HepG2 (cell line): ENCODE measurements at regions not wholly inside any gene's neighbourhood (a gene's known extent, or its start where the extent isn't known, plus 50 kb on each side); places are given as distances from the start of the nearest gene placed in this dataset.

Experiments
- DZIP1 ChIP-seq: sonication (generic); formaldehyde crosslinking; IDR thresholded peaks from 2 replicates; pipeline ENCODE4 v1.5.0; 2020; ENCODE audit warnings: mild to moderate bottlenecking, missing genetic modification reagents
- FIP1L1 ChIP-seq: fragments of 200-400 bp; formaldehyde crosslinking; IDR thresholded peaks from 2 replicates; pipeline ENCODE4 v1.6.1; 2018; ENCODE audit warnings: low read depth, mild to moderate bottlenecking, low read length, moderate library complexity, borderline replicate concordance; ENCODE audit not compliant: insufficient read depth
- FOXO1 ChIP-seq: sonication (generic); formaldehyde crosslinking; IDR thresholded peaks from 2 replicates; pipeline ENCODE4 v1.4.0; 2020; ENCODE audit warnings: missing genetic modification reagents
- GATA4 ChIP-seq: sonication (generic); IDR thresholded peaks from 2 replicates; pipeline ENCODE4 v1.6.1; 2016; ENCODE audit warnings: antibody characterized with exemption, low read depth, borderline replicate concordance
- GATAD2A ChIP-seq: IDR thresholded peaks from 2 replicates; pipeline ENCODE4 v1.6.1; 2016
- HNF4A ChIP-seq: sonication (generic); formaldehyde crosslinking; IDR thresholded peaks from 2 replicates; pipeline ENCODE4 v1.4.0; 2020; ENCODE audit warnings: missing genetic modification reagents
- IKZF5 ChIP-seq: IDR thresholded peaks from 2 replicates; pipeline ENCODE4 v1.6.1; 2018; ENCODE audit warnings: missing genetic modification reagents, mild to moderate bottlenecking, missing compliant biosample characterization
- KMT2B ChIP-seq: IDR thresholded peaks from 2 replicates; pipeline ENCODE4 v1.6.1; 2016; ENCODE audit warnings: missing genetic modification reagents, missing compliant biosample characterization
- MAFG ChIP-seq: sonication (generic); formaldehyde crosslinking; IDR thresholded peaks from 2 replicates; pipeline ENCODE4 v1.5.1; 2020; ENCODE audit warnings: mild to moderate bottlenecking, missing genetic modification reagents
- MIER3 ChIP-seq: IDR thresholded peaks from 2 replicates; pipeline ENCODE4 v1.6.1; 2016; ENCODE audit warnings: missing compliant biosample characterization, borderline replicate concordance
- NFIB ChIP-seq: sonication (generic); formaldehyde crosslinking; IDR thresholded peaks from 2 replicates; pipeline ENCODE4 v1.9.0; 2021; ENCODE audit warnings: missing genetic modification reagents, mild to moderate bottlenecking, borderline replicate concordance
- SMC3 ChIP-seq: IDR thresholded peaks from 2 replicates; pipeline ENCODE4 v1.6.1; 2011; ENCODE audit warnings: low read length, improper control_type of control experiment
- ZIK1 ChIP-seq: sonication (generic); formaldehyde crosslinking; IDR thresholded peaks from 2 replicates; pipeline ENCODE4 v1.5.0; 2020; ENCODE audit warnings: mild to moderate bottlenecking, low read depth, missing genetic modification reagents, borderline replicate concordance
- ZMYM3 ChIP-seq: sonication (generic); formaldehyde crosslinking; IDR thresholded peaks from 2 replicates; pipeline ENCODE4 v1.5.1; 2020; ENCODE audit warnings: mild to moderate bottlenecking, missing genetic modification reagents
- ZNF121 ChIP-seq: sonication (generic); formaldehyde crosslinking; IDR thresholded peaks from 2 replicates; pipeline ENCODE4 v1.5.0; 2020; ENCODE audit warnings: mild to moderate bottlenecking, missing genetic modification reagents
- ZNF652 ChIP-seq: IDR thresholded peaks from 2 replicates; pipeline ENCODE4 v1.6.1; 2016; ENCODE audit warnings: low read depth, borderline replicate concordance
- ZNF883 ChIP-seq: sonication (generic); formaldehyde crosslinking; IDR thresholded peaks from 2 replicates; pipeline ENCODE4 v1.5.1; 2020; ENCODE audit warnings: mild to moderate bottlenecking, missing genetic modification reagents; ENCODE audit errors: not compliant biosample characterization
- TF ChIP-seq, protein P1 (sequence below): sonication (generic); formaldehyde crosslinking; IDR thresholded peaks from 2 replicates; pipeline ENCODE4 v1.5.0; 2020; ENCODE audit warnings: missing genetic modification reagents, mild to moderate bottlenecking, borderline replicate concordance
- TF ChIP-seq, protein P2 (sequence below): sonication (generic); formaldehyde crosslinking; IDR thresholded peaks from 2 replicates; pipeline ENCODE4 v1.5.0; 2020; ENCODE audit warnings: mild to moderate bottlenecking, missing genetic modification reagents
- TF ChIP-seq, protein P3 (sequence below): IDR thresholded peaks from 2 replicates; pipeline ENCODE4 v1.6.1; 2016; ENCODE audit warnings: missing compliant biosample characterization, missing genetic modification reagents, borderline replicate concordance
- TF ChIP-seq, protein P4 (sequence below): sonication (generic); formaldehyde crosslinking; IDR thresholded peaks from 2 replicates; pipeline ENCODE4 v1.4.0; 2020; ENCODE audit warnings: missing genetic modification reagents

GRCh38 chr6:28683945-28684538, 158.4 kb downstream of the GPX5 start (continued):
- TF ChIP-seq ZNF652 (no peak), GATA4 (no peak), SMC3 (peak; percentile 75), GATAD2A (CRISPR knock-in tag) (0 out of 2 replicates have a peak, but pooled peaks have one; percentile 42), MAFG (CRISPR knock-in tag) (no peak), MIER3 (CRISPR knock-in tag) (peak; percentile 19; the same call in 1 of the 2 replicates), DZIP1 (CRISPR knock-in tag) (no peak), FIP1L1 (no peak), FOXO1 (CRISPR knock-in tag) (no peak), HNF4A (no peak), KMT2B (no peak), IKZF5 (CRISPR knock-in tag) (peak; percentile 40; the same call in 1 of the 2 replicates), NFIB (CRISPR knock-in tag) (no peak), ZIK1 (CRISPR knock-in tag) (no peak), ZMYM3 (CRISPR knock-in tag) (peak; percentile 70), ZNF883 (CRISPR knock-in tag) (no peak), ZNF121 (CRISPR knock-in tag) (peak; percentile 100)
- TF ChIP-seq, protein P1, sequence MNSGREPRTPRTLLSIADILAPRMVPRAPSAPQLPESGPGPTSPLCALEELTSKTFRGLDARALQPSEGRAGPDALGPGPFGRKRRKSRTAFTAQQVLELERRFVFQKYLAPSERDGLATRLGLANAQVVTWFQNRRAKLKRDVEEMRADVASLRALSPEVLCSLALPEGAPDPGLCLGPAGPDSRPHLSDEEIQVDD (CRISPR knock-in tag): no peak
- TF ChIP-seq, protein P2, sequence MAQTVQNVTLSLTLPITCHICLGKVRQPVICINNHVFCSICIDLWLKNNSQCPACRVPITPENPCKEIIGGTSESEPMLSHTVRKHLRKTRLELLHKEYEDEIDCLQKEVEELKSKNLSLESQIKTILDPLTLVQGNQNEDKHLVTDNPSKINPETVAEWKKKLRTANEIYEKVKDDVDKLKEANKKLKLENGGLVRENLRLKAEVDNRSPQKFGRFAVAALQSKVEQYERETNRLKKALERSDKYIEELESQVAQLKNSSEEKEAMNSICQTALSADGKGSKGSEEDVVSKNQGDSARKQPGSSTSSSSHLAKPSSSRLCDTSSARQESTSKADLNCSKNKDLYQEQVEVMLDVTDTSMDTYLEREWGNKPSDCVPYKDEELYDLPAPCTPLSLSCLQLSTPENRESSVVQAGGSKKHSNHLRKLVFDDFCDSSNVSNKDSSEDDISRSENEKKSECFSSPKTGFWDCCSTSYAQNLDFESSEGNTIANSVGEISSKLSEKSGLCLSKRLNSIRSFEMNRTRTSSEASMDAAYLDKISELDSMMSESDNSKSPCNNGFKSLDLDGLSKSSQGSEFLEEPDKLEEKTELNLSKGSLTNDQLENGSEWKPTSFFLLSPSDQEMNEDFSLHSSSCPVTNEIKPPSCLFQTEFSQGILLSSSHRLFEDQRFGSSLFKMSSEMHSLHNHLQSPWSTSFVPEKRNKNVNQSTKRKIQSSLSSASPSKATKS (CRISPR knock-in tag): no peak
- TF ChIP-seq, protein P3, sequence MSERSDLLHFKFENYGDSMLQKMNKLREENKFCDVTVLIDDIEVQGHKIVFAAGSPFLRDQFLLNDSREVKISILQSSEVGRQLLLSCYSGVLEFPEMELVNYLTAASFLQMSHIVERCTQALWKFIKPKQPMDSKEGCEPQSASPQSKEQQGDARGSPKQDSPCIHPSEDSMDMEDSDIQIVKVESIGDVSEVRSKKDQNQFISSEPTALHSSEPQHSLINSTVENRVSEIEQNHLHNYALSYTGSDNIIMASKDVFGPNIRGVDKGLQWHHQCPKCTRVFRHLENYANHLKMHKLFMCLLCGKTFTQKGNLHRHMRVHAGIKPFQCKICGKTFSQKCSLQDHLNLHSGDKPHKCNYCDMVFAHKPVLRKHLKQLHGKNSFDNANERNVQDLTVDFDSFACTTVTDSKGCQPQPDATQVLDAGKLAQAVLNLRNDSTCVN (CRISPR knock-in tag): peak; percentile 43; the same call in 1 of the 2 replicates
- TF ChIP-seq, protein P4, sequence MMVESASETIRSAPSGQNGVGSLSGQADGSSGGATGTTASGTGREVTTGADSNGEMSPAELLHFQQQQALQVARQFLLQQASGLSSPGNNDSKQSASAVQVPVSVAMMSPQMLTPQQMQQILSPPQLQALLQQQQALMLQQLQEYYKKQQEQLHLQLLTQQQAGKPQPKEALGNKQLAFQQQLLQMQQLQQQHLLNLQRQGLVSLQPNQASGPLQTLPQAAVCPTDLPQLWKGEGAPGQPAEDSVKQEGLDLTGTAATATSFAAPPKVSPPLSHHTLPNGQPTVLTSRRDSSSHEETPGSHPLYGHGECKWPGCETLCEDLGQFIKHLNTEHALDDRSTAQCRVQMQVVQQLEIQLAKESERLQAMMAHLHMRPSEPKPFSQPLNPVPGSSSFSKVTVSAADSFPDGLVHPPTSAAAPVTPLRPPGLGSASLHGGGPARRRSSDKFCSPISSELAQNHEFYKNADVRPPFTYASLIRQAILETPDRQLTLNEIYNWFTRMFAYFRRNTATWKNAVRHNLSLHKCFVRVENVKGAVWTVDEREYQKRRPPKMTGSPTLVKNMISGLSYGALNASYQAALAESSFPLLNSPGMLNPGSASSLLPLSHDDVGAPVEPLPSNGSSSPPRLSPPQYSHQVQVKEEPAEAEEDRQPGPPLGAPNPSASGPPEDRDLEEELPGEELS (CRISPR knock-in tag): peak; percentile 11; the same call in 1 of the 2 replicates
